MV-4-11 (cell line): ENCODE measurements at regions not wholly inside any gene's neighbourhood (a gene's known extent, or its start where the extent isn't known, plus 50 kb on each side); places are given as distances from the start of the nearest gene placed in this dataset.
"Not testable (repeated sequence)": the region's sequence is repeated elsewhere in the genome, so short reads cannot be mapped to it uniquely, and the experiment has no call there.

Experiments
- DNase-seq: peaks from one replicate; lab custom pipeline; 2025; lab: John Stamatoyannopoulos, UW

DNA sequence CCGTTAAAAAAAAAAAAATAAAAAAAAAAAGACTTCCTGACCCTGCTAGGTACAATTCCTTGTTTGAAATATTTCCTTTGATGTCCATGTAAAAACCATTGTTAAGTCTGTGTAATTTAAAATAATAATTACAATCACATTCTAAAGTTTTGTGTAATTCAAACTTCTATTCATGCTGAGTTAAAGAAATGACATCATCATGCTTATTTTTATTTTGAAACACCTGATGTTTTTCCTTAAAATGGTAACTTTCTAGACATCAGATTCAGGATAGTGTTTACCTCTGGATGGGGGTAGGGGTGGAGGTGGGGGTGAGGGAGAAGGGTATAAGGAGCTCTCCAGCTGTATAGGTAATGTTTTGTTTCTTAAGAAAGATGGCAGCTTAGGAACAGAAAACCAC is 92.8 kb downstream of the ADCYAP1 start:
- no peak for DNase-seq

DNA sequence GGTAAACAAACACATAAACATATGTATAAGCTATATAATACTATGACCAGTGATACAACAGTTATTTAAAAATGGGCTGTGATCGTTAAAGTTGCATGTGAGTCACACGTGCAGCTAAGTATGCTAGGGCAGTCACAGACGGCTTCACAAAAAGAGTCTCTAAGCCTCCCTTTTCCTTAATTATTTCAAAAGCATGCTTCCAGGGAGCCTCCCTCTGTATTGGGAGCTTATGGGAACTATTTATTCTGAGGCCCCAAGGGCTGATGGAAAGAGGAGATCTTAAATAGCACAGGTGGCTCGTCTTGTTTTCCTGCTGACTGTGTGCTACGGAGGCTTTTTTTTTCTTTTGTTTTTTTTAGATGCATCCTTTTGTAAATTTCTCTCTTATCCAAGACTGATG is 94.3 kb downstream of the ADCYAP1 start:
- no peak for DNase-seq

DNA sequence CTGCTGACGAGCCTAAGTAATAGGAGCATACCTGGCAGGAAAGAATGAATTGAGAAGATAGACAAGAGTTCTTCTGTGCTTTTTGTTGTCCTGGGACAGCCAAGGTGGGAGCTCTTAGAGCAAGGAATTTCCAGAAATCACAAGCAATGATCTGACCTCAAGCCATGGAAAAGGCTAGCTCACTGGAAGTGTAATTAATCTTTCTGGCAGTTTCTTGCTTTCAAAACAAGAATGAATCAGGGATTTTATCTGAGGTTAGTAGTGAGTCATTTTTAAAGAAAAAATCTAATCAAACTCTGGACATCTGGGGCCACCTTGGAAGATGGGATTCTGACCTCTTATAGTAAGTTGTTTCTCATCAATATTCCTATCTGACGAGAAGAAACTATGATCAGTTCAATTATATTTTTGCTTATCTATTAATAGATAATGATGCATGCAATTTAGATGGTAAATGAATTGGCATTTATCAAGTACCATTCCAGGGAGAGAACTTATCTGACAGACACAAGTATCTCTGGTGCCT is 98.0 kb downstream of the ADCYAP1 start:
- no peak for DNase-seq

DNA sequence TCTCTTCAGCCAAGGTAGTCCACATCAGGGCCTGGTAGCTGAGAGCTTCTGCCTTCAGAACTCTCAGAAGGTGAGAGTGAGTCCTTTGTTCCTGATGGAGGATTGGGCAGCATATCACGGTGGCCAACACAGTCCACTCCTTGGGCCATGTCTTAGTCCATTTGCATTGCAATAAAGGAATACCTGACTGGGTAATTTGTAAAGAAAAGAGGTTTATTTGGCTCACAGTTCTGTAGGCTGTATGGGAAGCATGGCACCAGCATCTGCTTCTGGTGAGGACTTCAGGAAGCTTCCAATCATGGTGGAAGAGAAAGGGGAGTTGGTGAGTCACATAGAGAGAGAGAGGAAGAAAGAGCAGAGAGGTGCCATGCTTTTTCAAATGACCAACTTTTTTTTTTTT is 98.8 kb downstream of the ADCYAP1 start:
- no peak for DNase-seq

DNA sequence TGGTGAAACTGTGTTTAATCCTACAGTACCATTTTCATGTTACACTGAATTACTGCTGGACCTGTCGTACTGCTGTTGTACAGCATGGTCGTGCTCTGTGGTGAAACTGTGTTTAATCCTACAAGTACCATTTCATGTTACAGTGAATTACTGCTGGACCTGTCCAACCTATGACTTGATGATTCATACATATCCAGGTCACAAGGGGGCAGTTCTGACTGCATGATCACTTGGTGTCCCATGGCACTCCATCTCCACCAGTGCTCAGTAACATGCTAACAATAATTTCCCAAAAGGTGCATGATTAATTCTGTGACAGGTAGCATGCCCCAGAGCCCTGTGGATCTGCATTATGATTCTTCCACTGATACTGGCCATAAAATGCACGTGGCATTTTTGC is 101.6 kb downstream of the ADCYAP1 start:
- DNase-seq, result no peak

DNA sequence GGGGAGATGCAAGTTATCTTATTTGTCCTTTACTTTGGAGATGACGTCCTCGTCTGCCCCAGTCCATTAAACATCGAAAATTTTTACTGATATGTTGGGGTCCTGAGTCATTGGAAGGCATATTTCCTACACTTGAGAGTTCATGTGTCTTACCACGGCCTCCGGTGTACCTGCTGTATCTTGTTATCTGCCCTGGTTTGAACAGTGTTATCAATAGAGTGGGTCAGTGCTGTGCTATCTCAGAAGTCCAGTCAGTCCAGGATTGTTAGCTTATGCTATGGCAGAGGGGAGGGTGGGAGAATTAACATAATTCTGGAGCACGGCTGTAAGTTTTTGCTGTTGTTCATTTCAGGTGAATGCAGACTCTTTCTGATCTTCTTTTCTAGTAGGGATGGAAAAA is 102.3 kb downstream of the ADCYAP1 start:
- DNase-seq, result no peak

DNA sequence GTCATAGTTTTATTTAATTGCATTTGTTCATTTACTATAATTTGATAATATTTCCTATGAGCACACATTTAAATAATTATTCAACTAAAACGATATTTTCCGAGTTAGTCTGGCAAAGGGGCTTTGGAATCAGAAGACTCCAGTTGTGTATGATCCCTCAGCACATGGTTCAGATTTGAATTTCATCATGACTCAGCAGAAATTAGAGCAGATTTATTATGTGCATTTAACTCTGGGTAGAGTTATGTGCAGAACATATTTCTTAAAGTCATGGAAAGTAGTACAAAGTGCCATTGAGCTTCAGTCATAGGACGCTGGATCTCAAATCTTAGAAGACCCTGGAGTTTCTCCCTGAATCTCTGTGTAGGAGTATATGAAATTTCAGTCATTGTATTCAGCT is 106.7 kb downstream of the ADCYAP1 start:
- DNase-seq, result no peak

DNA sequence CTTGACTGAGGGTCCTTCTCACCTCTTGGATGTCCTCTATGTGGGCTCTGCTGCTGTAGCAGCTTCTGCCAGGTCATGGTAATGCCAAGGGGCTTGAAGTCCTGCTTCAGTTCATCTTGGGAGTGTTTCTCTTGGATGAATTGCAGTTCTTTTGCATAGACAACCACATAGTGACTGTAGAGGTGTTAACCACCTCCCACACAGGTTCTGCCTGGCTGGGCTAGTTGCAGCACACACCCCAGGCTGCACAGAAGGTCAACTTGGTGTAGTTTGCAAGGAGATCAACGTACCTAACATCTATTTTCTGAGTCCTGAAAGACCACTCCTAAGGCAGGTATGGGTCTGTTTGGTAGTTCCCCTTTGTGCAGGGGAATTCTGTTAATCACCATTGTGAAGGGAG is 108.1 kb downstream of the ADCYAP1 start:
- no peak for DNase-seq

DNA sequence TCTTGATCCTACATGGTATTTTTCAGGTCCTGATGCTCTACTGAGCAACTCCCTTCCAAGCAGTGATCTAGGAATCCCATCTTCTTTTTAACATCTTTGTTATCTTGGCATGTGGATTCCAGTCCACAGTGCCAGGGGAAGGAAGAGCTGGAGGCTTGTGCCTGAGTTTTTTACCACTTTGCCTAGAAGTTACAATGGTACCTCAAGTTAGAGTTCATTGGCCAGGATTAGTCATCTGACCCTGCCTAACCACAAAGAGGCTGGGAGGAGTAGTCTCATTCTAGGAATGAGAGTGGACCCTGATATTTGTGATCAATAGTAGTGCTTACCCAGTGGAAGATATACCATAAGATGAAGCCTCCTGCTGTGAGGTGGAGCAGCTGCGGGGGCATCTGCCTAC is 109.3 kb downstream of the ADCYAP1 start:
- no peak for DNase-seq

DNA sequence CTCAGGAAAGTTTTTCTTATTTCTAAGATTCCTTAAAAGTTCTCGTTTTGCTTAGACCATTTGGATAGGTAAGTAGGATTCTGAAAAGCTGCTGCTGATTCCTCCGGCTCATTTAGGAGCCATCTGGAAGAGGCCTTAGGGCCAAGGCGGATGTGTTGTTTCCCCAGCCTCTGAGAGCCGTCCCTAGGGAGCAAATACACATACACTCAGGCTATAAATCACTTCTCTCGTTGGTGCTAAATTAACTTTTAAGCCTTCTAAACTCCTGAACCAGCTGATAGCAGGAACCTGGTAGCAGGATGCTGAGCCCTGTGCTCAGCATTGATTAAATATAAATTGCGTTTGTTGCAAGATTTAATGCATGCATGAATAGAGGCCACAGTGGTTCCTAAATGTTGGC is 109.8 kb downstream of the ADCYAP1 start:
- DNase-seq, result no peak

DNA sequence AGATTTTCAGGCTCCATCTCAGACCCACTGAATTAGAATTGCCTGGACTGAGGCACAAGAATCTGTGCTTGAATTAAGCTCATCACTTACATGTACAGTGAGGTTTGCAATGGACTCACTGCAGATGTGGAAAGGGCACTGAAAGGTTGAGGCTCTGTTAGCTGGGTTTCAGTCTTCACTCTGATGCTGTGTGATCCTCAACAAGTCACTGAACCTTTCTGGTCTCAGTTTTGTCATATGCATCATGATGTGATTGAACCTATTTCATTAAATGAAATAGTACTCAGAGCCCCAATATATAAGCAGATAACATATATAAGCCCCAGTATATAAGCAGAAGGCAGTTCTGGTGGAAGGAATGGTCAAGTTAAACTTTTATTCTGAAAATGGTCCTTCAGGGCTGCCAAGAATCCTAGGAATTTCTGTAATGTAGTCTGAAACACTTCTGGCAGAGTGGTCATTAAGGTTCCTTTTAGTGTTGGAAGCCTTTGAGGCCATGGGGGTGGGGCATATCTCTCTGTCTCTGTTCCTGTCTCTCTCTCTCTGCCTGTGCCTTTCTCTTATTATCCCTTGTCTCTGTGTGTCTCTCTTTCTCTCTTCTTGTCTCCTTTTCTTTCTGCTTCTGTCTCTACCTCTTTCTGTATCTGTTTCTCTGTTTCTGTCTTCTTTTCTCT is 110.4 kb downstream of the ADCYAP1 start:
- no peak for DNase-seq

DNA sequence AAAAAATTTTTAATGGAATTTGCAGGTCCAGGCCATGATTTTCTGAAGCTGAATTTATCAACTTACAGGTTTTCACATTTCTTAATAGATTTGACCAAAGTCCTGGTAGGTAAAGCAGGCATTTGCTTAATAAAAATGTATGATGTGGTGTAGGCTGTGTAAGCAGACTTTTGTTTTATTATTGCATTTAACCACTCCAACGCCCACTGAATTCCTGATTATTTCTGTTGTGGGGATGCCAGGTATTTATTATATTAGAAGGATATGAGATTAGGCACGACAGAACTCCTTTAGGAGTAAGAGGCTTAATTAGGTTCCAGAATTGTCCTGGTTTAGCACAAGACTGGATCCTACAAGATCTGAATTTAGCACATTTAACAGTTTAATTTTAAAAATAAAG is 111.1 kb downstream of the ADCYAP1 start:
- no peak for DNase-seq

DNA sequence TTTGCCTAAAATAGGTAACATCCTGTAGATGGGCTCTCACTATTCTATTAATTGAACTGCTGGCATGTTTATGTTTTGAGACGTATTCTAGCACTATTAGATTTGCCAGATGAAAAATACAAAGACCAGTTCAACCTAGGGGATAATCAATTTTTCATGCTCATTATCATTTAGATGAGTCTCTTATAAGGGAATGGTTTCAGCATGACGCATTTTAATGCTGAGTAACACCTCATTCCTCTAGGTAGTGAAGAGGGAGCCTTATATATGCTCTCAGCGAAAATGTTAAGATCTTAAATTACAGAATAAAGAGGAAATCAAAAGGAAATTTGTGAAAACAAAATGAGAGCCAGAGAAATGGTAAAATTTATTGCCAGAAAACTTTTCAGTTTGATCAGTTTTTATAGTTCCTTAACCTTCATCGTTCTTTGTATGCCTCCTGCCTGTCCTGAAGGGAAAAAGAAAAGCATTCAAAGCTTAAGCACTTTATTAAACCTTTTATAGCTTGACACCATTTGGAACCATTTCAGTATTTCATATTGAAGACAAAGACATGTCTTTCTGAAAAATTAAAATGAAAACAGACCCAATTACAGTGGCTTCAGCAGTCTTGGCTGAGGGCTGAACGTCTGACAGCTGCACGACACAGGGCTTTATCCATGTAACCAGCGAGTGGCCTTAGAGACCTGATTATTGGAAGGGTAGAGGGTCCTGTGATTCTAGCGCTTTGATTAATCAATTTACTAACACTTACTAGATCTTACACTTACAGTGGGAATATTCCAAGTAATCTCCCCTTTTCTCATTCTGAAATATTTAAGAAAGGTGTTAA is 112.8 kb downstream of the ADCYAP1 start:
- DNase-seq, result no peak

DNA sequence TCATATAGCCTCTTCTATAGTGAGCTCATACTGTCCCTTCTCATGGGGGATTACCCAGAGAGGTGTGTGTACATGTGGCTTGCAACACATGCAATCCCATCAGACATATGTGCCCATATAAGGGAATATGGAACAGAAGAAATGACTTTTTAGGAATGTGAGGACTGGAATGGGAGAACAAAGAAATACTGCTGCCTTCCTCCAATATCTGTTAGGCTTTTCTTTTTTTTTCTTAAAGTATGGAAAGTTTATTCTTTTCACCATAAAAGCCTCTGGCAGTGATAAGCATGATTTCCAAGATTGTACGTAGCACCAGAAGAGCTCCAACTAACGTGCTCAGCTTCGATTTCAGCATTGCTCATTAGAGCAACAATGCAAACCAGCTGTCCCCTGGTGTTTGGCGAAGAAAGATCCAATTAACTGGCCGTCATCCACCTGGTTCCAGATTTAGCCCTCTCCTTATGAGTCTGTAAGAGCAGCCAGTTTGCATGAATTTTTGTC is 113.6 kb downstream of the ADCYAP1 start:
- DNase-seq, result no peak

DNA sequence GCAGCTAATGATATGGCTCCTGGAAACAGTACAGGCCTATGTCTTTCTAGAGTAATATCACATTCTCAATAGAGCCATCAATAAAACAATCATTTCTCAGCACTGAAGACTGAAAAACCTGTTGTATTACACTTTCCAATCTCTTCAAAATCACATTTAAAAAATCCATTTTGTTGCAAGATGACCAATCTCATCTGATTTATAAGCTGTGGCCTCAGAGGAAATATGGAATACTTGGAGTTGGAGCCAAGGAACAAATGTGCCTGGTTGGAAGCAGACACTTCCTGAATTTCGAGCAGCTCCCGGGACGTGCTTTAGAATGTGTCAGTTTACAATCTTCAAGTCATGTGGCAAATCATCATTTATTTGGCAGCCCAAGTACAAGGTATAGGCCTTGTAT is 114.5 kb downstream of the ADCYAP1 start:
- DNase-seq, result no peak

DNA sequence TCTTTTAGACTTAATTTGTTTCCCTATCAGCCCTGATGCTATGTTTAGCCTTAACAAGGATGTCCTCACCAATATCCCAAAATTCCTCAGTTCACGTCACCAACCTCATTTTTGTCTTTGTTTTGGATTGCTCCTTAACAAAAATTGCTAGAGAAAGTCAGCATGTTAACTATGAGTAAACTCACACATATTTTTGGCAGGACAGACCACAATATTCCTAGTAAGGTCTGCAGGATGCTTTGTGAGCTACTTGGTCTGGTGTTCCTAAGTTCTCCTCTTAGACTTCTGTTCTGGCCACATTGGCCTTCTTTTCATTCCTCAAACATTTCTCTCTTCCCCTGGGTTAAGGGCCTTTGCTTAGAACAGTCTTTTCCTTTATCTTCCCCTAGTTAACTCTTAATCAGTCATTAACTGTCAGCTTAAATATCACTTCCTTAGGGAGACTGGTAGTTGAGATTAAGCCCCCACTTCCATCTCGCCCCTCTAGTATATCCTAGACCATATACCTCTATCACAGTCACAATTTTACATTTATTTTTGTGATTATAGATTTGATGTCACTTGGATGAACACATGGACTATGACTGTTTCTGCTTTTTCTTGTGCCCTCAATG is 116.2 kb downstream of the ADCYAP1 start:
- DNase-seq, result no peak

DNA sequence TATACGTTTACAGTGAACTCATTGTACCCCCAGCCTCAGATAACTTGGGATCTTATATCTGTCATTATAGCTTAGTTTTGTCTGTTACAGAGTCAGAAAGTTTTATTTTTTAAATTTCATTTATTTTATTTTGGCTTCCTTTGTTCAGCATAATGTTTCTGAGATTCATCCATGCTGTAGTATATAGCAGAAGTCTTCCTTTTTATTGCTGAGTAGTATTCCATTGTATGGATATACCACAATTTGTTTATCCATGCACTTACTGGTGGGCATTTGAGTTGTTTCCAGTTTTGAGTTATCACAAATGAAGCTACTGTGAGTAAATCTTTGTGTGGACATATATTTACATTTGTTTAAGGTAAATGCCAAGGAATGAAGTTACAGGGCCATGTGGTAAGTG is 122.3 kb downstream of the ADCYAP1 start:
- DNase-seq, result no peak

DNA sequence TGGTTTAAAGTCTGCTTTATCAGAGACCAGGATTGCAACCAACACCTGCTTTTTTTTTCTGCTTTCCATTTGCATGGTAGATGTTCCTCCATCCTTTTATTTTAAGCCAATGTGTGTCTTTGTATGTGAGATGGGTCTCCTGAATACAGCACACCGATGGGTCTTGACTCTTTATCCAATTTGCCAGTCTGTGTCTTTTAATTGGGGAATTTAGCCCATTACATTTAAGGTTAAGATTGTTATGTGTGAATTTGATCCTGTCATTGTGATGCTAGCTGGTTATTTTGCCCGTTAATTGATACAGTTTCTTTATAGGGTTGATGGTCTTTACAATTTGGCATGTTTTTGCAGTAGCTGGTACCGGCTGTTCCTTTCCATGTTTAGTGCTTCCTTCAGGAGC is 128.4 kb downstream of the ADCYAP1 start:
- not testable (repeated sequence) for DNase-seq

DNA sequence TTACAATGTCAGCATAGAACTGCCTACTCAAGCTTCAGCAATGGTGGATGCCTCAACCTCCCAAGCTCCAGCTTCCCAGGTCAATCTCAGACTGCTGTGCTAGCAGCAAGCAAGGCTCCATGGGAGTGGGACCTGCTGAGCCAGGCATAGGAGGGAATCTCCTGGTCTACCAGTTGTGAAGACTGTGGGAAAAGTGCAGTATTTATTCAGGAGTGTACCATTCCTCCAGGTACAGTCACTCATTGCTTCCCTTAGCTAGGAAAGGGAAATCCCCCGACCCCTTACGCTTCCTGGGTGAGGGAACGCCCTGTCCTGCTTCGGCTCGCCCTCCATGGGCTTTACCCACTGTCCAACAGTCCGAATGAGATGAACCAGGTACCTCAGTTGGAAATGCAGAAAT is 130.3 kb downstream of the ADCYAP1 start:
- no peak for DNase-seq

DNA sequence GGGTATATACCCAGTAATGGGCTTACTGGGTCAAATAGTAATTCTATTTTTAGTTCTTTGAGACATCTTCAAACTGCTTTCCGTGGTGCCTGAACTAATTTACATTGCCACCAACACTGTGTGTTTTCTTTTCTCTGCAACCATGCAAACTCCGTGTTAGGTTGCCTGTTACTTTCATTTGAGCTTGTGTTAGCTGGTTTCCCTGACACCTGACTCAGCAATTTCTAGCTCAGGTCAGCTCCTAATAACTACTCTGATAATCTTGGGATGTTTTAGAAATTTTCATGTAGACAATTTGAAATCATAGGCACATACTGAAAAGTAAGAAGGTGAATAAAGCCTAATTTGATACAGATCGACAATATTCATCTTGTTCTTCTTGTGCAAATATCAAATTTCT is 132.3 kb downstream of the ADCYAP1 start:
- DNase-seq, result no peak

DNA sequence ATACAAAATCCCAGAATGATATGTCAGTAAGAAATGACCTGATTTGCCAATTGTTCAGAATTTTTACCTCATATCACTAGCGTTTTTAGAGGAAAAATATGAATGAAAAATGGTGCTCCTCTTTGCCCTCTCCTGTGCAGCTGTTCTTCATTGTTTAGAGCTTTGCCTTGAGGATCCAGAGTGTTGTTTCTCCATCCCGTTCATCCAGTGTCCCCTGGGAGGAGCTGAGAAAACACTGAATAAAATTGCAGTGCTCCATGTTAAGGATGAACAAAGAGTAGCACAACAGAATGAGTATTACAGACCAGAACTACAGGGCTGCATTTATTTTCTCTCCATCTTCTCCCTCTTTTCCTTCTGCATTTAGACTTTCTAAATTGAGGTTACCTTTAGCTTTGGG is 133.1 kb downstream of the ADCYAP1 start:
- no peak for DNase-seq

DNA sequence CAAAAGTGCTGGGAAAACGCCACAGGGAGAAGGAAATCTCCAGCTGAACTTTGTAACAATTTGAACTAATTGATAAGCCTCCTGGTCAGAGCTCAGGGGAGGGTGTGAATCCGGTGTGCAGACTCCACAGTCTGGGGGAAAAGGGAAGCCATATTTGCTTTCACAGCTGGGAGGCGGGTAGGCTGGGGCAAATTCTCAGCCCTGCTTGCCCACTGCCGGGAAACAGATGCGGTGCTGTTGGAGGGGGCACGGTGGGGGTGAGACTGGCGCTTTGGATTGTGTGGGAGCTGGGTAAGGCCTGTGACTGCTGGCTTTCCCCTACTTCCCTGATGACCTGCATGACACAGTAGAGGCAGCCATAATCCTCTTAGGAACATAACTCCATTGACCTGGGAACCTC is 134.8 kb downstream of the ADCYAP1 start:
- DNase-seq, result no peak

DNA sequence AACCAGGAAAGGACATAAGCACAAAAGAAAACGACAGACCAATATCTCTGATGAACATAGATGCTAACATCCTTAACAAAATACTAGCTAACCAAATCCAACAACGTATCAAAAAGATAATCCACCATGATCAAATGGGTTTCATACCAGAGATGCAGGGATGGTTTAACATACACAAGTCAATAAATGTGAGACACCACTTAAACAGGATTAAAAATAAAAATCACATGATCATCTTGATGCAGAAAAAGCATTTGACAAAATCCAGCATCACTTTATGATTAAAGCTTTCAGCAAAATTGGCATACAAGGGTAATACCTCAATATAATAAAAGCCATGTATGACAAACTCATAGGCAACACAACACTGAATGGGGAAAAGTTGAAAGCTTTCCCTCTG is 138.4 kb downstream of the ADCYAP1 start:
- DNase-seq, result not testable (repeated sequence)
